CD1c-positive myeloid dendritic cell (primary cell): ENCODE measurements at regions not wholly inside any gene's neighbourhood (a gene's known extent, or its start where the extent isn't known, plus 50 kb on each side); places are given as distances from the start of the nearest gene placed in this dataset.
A peak's percentile ranks its signal among the peaks of the same experiment; 100 is the strongest.
"Not testable (repeated sequence)": the region's sequence is repeated elsewhere in the genome, so short reads cannot be mapped to it uniquely, and the experiment has no call there.

Experiments used
- DNase-seq: peaks from one replicate; pipeline ENCODE4 v3.0.0-alpha.2; 2016; ENCODE audit errors: extremely low spot score

- DNase-seq = no peak
Observed at GRCh38 chr7:153190986-153191385, 431.4 kb downstream of the ACTR3B start.

GRCh38 chr7:153193144-153193595, 433.6 kb downstream of the ACTR3B start:
- no peak for DNase-seq

GRCh38 chr7:153217032-153217431, 457.5 kb downstream of the ACTR3B start:
- DNase-seq = no peak

GRCh38 chr7:153224890-153225289, 465.3 kb downstream of the ACTR3B start:
- no peak for DNase-seq

- not testable (repeated sequence) for DNase-seq
Observed at GRCh38 chr7:153245136-153245535, 485.6 kb downstream of the ACTR3B start.

GRCh38 chr7:153245809-153246208, 486.3 kb downstream of the ACTR3B start:
- DNase-seq = no peak

GRCh38 chr7:153247926-153248325, 488.4 kb downstream of the ACTR3B start:
- no peak for DNase-seq

- DNase-seq = no peak
Observed at GRCh38 chr7:153258686-153259085, 499.1 kb downstream of the ACTR3B start.

GRCh38 chr7:153276394-153276793, 516.8 kb downstream of the ACTR3B start:
- DNase-seq = no peak

- no peak for DNase-seq
Observed at GRCh38 chr7:153286763-153287162, 527.2 kb downstream of the ACTR3B start.

- DNase-seq = no peak
Observed at GRCh38 chr7:153290066-153290465, 530.5 kb downstream of the ACTR3B start.

GRCh38 chr7:153297141-153297540, 537.6 kb downstream of the ACTR3B start:
- no peak for DNase-seq

- no peak for DNase-seq
Observed at GRCh38 chr7:153301936-153302335, 542.4 kb downstream of the ACTR3B start.

GRCh38 chr7:153320005-153320404, 560.5 kb downstream of the ACTR3B start:
- no peak for DNase-seq

- DNase-seq = no peak
Observed at GRCh38 chr7:153320681-153321080, 561.1 kb downstream of the ACTR3B start.

GRCh38 chr7:153322991-153323390, 563.4 kb downstream of the ACTR3B start:
- DNase-seq = no peak

- no peak for DNase-seq
Observed at GRCh38 chr7:153324094-153324493, 564.5 kb downstream of the ACTR3B start.

- no peak for DNase-seq
Observed at GRCh38 chr7:153327683-153328082, 568.1 kb downstream of the ACTR3B start.

- no peak for DNase-seq
Observed at GRCh38 chr7:153331427-153331826, 571.9 kb downstream of the ACTR3B start.

- no peak for DNase-seq
Observed at GRCh38 chr7:153354071-153354470, 594.5 kb downstream of the ACTR3B start.

GRCh38 chr7:153370092-153370491, 610.5 kb downstream of the ACTR3B start:
- DNase-seq = no peak

GRCh38 chr7:153380636-153381035, 621.1 kb downstream of the ACTR3B start:
- DNase-seq = no peak

GRCh38 chr7:153381275-153382040, 621.9 kb downstream of the ACTR3B start:
- DNase-seq = peak; percentile 13

- no peak for DNase-seq
Observed at GRCh38 chr7:153382641-153383101, 623.1 kb downstream of the ACTR3B start.
